Activated T-cell treated with anti-CD3 and anti-CD28 coated beads, Interleukin-2, amount 50 U/mL, for 4 hours (primary cell): ENCODE measurements at regions not wholly inside any gene's neighbourhood (a gene's known extent, or its start where the extent isn't known, plus 50 kb on each side); places are given as distances from the start of the nearest gene placed in this dataset.

Experiments
- ATAC-seq, 2 donors: fragments of 200-7000 bp; cut with Tn5 transposase; one replicate each; pipeline ENCODE4 v1.10.0; 2021
- DNase-seq: peaks from one replicate; pipeline ENCODE4 v3.0.0-alpha.2; 2020
- H3K27me3 Mint-ChIP-seq: one replicate; pipeline ENCODE4 v1.8.0; 2021; ENCODE audit warnings: low read depth, mixed read lengths
- H3K36me3 Mint-ChIP-seq: one replicate; pipeline ENCODE4 v1.8.0; 2022; ENCODE audit warnings: mixed read lengths; ENCODE audit not compliant: insufficient read depth
- H3K4me1 Mint-ChIP-seq: one replicate; pipeline ENCODE4 v1.8.0; 2021; ENCODE audit warnings: low read depth, mixed read lengths
- H3K4me3 Mint-ChIP-seq: one replicate; pipeline ENCODE4 v1.8.0; 2021; ENCODE audit warnings: mild to moderate bottlenecking, moderate library complexity, mixed read lengths
- H3K9me3 Mint-ChIP-seq: one replicate; pipeline ENCODE4 v1.8.0; 2021; ENCODE audit warnings: mixed read lengths

DNA sequence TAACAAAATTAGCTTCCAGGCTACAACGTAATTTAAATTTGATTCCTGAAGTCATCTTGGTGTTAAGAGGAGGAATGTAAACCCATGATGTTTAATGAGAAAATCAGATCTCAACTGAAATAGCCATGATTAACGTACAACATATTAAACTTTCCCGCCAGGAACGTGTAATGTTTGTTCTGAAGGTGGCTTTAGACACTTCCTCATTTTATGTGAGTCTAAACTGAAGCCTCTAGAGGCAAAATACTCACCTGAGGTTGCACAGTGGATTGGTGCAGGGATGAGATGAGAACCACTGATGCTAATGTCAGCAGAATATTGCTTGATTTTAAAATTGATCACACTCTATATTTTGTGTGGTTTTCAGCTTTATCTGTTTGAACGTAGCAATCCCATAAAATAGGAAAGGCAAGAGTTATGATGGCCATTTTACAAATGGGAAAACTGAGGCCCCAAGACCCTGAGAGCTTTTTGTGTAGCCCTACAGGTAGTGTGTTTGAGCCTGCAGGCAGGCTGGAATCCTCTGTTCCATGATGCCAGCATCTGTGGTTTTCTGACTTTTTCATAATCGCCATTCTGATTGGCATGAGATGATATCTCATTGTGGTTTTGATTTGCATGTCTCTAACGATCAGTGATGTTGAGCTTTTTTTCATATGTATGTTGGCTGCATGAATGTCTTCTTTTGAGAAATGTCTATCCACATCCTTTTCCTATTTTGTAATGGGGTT is 243.7 kb upstream of the BMPER start:
- DNase-seq = no peak

DNA sequence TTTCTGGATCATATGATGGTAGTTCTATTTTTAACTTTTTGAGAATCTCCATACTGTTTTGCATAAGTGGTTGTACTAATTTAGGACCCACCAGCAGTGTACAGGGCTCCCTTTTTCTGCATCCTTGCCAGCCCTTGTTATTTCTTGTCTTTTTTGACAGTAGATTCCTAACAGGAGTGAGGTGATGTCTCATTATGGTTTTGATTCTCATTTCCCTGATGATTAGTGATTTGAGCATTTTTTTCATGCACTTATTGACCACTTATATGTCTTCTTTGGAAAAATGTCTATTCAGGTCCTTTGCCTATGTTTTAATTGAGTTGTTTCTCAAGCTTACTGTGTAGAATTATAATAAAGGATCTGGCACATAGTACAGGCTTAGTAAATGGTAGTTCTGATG is 238.8 kb upstream of the BMPER start:
- H3K36me3 Mint-ChIP-seq = peaks cover 9% of the 10 kb centered on the region

More for the DNA sequence above, 243.7 kb upstream of the BMPER start:
- peaks cover 8% of the 10 kb centered on the region for H3K36me3 Mint-ChIP-seq
- no peaks in the 10 kb centered on the region for H3K27me3 Mint-ChIP-seq
- no peak overlapping the region for H3K4me3 Mint-ChIP-seq
- peaks cover 4% of the 10 kb centered on the region for H3K4me1 Mint-ChIP-seq
- ATAC-seq = no peak
- H3K9me3 Mint-ChIP-seq = no peaks in the 10 kb centered on the region

DNA sequence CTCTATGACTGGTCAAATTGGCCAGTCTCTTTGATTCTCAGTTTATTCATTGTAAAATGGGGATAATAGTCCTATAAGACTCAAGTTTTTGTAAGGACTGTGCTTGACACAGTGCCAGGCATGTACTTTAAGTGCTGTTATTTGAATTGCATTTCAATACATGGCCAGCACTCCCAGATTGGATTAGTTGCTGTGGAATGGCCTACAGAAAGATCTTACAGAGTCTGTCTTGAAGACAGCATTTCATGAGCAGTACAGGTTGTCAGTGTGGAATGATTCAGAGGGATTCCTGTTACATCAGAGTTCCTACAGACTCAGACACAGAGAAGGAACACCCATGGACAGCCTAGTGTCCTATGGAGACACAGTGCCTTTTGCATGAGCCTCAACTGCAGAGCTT is 238.1 kb upstream of the BMPER start:
- no peak overlapping the region for H3K4me3 Mint-ChIP-seq
- DNase-seq (no peak), ATAC-seq (no peak)
- H3K27me3 Mint-ChIP-seq = no peaks in the 10 kb centered on the region
- peaks cover 9% of the 10 kb centered on the region for H3K36me3 Mint-ChIP-seq
- no peaks in the 10 kb centered on the region for H3K9me3 Mint-ChIP-seq
- peaks cover under 1% of the 10 kb centered on the region for H3K4me1 Mint-ChIP-seq

More for the DNA sequence above, 238.8 kb upstream of the BMPER start:
- H3K9me3 Mint-ChIP-seq = no peaks in the 10 kb centered on the region
- DNase-seq (no peak), ATAC-seq (no peak)
- H3K27me3 Mint-ChIP-seq = no peaks in the 10 kb centered on the region
- peaks cover 2% of the 10 kb centered on the region for H3K4me1 Mint-ChIP-seq
- no peak overlapping the region for H3K4me3 Mint-ChIP-seq

DNA sequence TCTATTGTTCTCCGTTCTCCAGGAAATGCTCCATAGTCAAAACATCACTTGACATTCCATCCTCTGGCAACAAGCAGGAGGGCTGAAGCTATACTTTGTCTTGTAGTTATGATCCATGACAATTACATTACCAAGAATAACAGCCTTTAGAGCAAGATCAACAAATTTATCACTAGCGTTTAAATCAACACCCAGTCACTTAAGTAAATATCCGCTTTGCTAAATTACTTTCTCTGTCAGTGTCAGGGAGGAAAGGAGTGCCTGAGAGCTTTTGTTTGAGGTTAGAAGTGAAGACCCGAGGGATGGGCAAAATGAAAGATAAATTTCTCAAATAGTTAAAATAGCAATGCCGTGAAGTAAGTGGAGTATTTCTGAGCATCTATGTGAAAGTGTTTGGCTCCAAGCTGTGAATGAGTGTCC is 236.1 kb upstream of the BMPER start:
- peaks cover 7% of the 10 kb centered on the region for H3K36me3 Mint-ChIP-seq
- H3K4me1 Mint-ChIP-seq = no peaks in the 10 kb centered on the region
- no peak for ATAC-seq
- H3K9me3 Mint-ChIP-seq = no peaks in the 10 kb centered on the region
- H3K4me3 Mint-ChIP-seq = no peak overlapping the region
- no peaks in the 10 kb centered on the region for H3K27me3 Mint-ChIP-seq
- DNase-seq = no peak

DNA sequence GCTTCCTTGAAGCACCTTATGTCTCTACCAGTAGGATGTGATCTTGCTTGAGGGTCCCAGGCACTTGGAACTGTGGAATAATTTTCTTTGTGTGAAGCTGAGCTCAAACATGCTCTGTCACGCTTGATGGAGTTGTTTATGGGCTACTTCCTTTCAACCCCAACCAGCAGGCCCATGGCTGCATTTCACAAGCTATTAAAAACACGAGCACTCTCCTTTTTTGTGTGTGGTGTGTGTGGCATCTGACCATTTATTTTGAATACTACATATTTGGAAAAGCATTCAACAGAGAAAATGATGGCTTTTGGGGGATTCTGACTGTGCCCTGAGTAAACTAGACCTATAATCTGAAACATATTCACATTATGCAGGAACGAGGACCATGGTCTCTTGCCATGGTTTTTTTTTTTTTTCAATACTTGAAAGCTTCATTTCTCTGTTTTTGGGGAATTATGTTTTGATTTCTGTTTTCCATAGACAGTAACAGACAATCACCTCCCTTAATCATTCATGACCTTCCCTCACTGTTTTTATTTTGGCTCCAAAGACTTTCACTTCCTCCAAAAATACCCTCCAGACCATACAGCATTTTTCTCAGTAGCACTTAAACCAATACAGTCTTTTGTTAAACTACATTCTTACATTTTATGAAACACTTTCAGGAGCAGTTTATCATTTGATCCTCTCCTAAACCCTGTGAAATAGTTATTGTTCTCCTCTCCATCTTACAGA is 233.6 kb upstream of the BMPER start:
- H3K4me3 Mint-ChIP-seq = no peak overlapping the region
- H3K9me3 Mint-ChIP-seq = no peaks in the 10 kb centered on the region
- no peaks in the 10 kb centered on the region for H3K27me3 Mint-ChIP-seq
- no peak for ATAC-seq
- no peak for DNase-seq
- H3K36me3 Mint-ChIP-seq = peaks cover 1% of the 10 kb centered on the region
- no peaks in the 10 kb centered on the region for H3K4me1 Mint-ChIP-seq

DNA sequence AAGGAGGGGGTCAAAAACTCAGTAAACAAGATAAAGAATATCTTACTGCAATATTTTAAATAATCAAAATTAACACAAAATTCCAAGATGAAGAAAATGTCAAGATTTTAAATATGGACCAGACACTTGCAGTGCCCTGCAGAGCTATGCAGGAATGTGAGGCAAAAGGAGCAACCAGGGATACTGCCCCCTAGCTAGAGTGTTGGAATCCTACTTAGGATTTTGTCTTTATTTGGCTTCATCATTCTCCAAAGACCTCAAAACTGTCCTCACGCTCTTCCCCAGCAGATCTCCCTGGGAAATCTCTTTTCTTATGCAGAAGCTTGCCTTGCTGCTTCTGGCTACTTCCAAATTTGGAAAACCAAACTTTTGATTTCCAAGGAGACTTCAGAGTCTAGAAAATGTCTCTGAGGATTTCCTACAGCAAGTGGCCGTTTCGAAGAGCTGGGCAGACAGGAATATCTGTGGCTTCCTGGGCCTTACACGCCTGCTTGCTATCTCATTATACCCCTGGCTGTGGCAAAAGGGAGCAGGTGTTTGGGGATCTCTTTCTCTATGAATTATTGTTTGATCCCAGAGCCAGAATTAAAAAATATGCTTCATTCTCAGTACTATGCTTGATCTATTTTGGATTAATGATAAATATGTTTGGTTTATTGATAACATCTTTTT is 232.2 kb upstream of the BMPER start:
- DNase-seq = no peak
- Mint-ChIP-seq H3K36me3 (peaks cover 1% of the 10 kb centered on the region), H3K9me3 (no peaks in the 10 kb centered on the region), H3K27me3 (no peaks in the 10 kb centered on the region), H3K4me3 (no peak overlapping the region), H3K4me1 (no peaks in the 10 kb centered on the region)
- ATAC-seq = no peak

DNA sequence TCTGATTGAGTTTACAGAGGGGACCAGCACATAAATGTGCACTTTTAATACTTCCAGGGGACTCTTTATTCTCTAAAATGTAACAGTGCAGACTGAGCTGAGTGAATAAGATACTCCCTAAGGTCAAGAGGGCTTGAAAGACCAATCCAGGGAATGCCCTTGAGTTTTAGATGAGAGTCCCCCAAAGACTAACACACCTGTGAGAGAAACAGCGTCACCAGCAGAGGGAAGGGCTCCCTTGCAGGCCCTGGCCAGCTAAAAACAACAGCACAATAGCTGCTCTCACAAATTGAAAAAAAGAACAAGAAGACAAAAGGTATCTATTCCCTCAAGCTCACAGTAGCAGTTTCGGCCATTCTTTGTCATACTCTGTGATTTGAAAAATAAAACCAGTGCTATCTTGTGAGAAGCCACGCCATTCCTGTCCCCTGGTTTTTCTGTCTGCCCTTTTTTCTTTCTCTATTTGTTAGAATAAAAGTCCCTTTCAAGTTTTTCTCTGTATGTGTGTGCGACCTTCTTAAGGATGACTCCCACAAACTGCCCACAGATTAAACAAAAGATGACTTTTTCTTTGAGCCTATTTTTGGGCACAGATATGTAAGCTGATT is 230.4 kb upstream of the BMPER start:
- DNase-seq (no peak), ATAC-seq (no peak)
- Mint-ChIP-seq H3K36me3 (peaks cover 2% of the 10 kb centered on the region), H3K27me3 (no peaks in the 10 kb centered on the region), H3K4me3 (no peak overlapping the region), H3K9me3 (peaks cover 11% of the 10 kb centered on the region), H3K4me1 (no peaks in the 10 kb centered on the region)

DNA sequence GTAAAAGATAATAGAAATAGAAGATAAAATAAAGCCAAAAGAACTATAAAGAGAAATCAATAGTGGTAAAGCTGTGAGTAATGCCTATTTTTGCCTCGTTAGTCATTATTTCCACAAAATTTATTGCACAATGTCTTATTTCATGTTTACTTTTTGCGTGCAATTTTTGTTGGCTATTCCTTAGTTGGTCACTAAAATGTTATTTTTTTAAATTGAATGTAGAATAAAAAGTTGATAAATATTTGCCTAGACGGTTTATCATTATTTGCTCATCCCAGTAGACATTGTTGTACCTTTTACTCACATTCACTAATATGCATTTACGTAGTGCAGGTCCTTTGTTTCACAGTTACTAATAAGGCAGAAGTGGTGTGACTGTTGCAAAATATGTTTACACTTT is 227.8 kb upstream of the BMPER start:
- H3K27me3 Mint-ChIP-seq = no peaks in the 10 kb centered on the region
- DNase-seq = no peak
- no peaks in the 10 kb centered on the region for H3K4me1 Mint-ChIP-seq
- H3K9me3 Mint-ChIP-seq = peaks cover 12% of the 10 kb centered on the region
- ATAC-seq = no peak
- H3K36me3 Mint-ChIP-seq = peaks cover 12% of the 10 kb centered on the region
- no peak overlapping the region for H3K4me3 Mint-ChIP-seq

DNA sequence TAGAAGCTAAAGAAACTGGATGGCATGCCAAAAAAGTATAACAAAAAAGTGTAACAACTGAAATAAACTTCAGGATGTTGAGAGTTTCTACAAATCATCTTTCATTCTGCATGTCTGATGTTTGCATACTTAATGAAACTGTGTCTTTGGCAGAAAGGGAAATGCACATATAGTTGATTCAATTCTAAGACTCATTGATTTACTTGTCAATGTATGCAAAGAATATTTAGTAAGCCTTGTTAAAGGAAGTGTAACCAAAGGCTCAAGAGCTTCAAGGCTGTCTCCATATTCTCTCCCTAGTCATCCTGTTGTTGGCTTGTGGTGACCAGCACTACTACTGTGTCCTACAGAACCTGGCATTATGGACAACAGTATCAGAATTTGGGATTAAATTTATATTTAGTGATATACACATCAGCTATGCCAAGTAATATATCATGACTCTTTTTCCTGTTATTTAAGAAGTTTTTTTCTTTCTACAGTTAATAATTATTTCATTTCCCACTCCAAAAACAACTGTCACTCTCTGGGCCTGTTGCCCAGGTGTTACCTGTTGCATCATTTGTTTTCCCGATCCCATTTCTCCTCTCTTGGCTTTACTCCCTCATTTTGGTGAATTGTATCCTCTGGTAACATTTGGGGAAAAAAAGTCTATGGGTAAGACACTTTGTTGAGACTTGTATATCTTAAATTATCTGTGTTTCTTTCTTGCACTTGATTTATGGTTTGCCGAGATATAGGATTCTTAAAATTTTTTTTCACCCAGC is 226.6 kb upstream of the BMPER start:
- ATAC-seq (no peak), DNase-seq (no peak)
- Mint-ChIP-seq H3K36me3 (peaks cover 12% of the 10 kb centered on the region), H3K4me1 (no peaks in the 10 kb centered on the region), H3K9me3 (peaks cover 12% of the 10 kb centered on the region), H3K4me3 (no peak overlapping the region), H3K27me3 (no peaks in the 10 kb centered on the region)

DNA sequence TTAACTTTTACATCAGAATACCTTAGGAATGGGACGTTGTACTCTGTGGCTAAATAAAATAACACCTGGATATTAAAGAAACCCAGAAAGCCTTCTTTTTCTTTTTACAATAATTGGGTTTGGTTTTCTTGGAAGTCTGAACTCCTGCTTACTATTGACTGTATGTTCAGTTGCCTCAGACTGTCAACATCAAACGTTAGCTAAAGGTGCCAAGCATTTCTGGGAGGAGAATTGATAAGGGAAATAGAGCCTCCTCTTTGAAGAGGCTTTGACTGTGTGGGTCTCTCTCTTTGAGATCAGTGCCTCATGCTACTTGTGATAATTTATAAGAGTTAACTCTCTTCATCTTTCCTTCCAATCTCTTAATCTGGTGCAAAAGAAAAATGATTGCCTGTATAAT is 224.7 kb upstream of the BMPER start:
- DNase-seq = no peak
- Mint-ChIP-seq H3K27me3 (no peaks in the 10 kb centered on the region), H3K4me1 (no peaks in the 10 kb centered on the region), H3K36me3 (peaks cover 18% of the 10 kb centered on the region), H3K9me3 (peaks cover 20% of the 10 kb centered on the region), H3K4me3 (no peak overlapping the region)
- ATAC-seq = no peak

DNA sequence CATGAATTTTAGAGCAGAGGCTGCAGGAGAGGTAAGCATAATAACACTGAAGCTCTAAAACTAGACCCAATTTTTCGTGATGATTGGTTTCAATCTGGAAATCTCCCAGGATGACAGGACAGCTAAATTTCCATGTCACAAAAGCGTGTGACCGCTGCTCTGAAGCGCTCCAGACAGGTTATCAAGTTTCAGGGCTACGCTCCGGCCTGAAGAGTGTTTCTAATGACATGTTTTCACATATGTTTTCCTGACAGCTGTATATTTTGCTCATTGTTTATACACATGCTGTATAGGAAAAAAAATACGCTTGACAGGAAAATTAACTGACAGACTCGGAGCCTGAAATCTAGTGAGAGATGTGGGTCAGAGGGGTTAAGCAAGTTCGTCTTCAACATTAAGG is 219.8 kb upstream of the BMPER start:
- peaks cover 17% of the 10 kb centered on the region for H3K36me3 Mint-ChIP-seq

DNA sequence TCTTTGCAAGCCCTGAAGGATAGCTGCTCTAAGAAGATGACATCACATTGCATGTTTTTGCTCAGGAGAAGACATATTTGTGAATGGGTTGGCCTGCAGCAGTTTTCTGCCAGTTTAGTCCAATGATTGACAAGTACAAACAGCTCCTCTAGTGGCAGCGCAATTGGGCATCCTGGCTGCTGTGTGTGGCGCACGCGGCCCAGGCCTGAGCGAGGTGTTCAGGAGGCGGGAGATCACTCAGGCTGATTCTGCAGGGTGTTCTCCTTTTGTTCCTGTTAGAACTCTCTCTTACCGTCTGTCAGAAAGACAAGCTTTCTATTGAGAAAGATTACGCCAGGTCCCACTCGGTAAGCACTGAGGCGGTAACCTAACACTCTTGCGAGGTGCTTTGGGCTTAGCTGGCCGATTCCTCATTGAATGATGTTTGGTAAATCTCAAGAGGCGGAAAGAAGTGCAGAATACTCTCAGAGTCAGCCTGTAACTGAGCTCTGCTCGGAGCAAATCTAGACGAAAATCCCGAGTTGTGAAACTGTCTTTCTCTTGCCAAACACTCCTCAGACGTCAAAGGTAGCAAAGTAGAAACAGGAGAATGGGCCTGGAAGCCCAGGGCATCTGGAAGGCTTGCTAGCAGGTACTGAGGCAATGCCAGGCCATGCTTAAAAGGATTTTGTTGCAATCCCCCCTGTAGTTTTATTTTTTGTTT is 219.2 kb upstream of the BMPER start:
- H3K36me3 Mint-ChIP-seq = peaks cover 16% of the 10 kb centered on the region
- peaks cover 15% of the 10 kb centered on the region for H3K9me3 Mint-ChIP-seq
- H3K27me3 Mint-ChIP-seq = no peaks in the 10 kb centered on the region
- ATAC-seq = no peak
- no peaks in the 10 kb centered on the region for H3K4me1 Mint-ChIP-seq
- DNase-seq = no peak
- no peak overlapping the region for H3K4me3 Mint-ChIP-seq

More for the DNA sequence above, 219.8 kb upstream of the BMPER start:
- H3K4me1 Mint-ChIP-seq = no peaks in the 10 kb centered on the region
- H3K27me3 Mint-ChIP-seq = no peaks in the 10 kb centered on the region
- peaks cover 11% of the 10 kb centered on the region for H3K9me3 Mint-ChIP-seq
- ATAC-seq = no peak
- no peak overlapping the region for H3K4me3 Mint-ChIP-seq
- DNase-seq = no peak

DNA sequence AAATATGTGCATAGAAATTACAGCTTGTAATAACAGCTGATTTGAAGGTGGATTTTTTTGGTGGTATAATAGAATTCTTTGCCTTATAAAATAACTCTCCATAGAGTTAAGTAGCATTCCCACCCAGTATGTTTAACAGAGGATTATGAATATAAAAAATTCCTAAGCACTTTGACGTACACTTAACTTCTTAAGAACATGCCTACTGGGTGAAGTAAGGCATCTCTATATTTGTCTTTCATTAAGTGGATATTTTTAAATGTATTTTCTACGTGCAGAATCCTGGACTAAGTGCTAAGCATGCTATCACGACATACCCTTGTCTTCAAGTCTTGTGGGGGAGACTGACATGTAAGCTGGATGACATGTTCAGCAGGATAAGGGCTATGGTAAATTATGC is 217.7 kb upstream of the BMPER start:
- no peak for DNase-seq
- Mint-ChIP-seq H3K4me3 (no peak overlapping the region), H3K4me1 (no peaks in the 10 kb centered on the region), H3K36me3 (peaks cover 11% of the 10 kb centered on the region), H3K27me3 (no peaks in the 10 kb centered on the region), H3K9me3 (peaks cover 15% of the 10 kb centered on the region)
- no peak for ATAC-seq
